Vagina (tissue), 2 donors: ENCODE measurements at regions not wholly inside any gene's neighbourhood (a gene's known extent, or its start where the extent isn't known, plus 50 kb on each side); places are given as distances from the start of the nearest gene placed in this dataset.

Experiments
- DNase-seq, 2 donors: peaks; one replicate each; pipeline ENCODE4 v3.0.0-alpha.2; 2017; ENCODE audit errors: extremely low spot score in 2 of 2
- H3K27ac ChIP-seq: fragments of 200-600 bp; sonication (generic); one replicate; pipeline ENCODE4 v1.5.1; 2019
- H3K27me3 ChIP-seq: fragments of 200-600 bp; sonication (generic); one replicate; pipeline ENCODE4 v1.5.1; 2019
- H3K36me3 ChIP-seq, 2 donors: fragments of 200-600 bp; sonication (generic); one replicate each; pipeline ENCODE4 v1.5.1; 2017 to 2019
- H3K4me1 ChIP-seq: fragments of 200-600 bp; sonication (generic); one replicate; pipeline ENCODE4 v1.5.1; 2019
- H3K4me3 ChIP-seq, 2 donors: fragments of 200-600 bp; sonication (generic); 1 replicate in 1 of 2; 2 replicates in 1 of 2; pipeline ENCODE4 v1.5.1; 2016 to 2019
- H3K9me3 ChIP-seq: fragments of 200-600 bp; sonication (generic); one replicate; pipeline ENCODE4 v1.5.1; 2019
- POLR2A ChIP-seq, 2 donors: fragments of 450-650 bp; IDR thresholded peaks; one replicate each; pipeline ENCODE4 v1.6.1; 2017; ENCODE audit warnings: antibody characterized with exemption in 2 of 2, mild to moderate bottlenecking in 2 of 2, moderate library complexity in 2 of 2
- POLR2AphosphoS5 ChIP-seq, 2 donors: sonication (generic); formaldehyde crosslinking; IDR thresholded peaks; one replicate each; pipeline ENCODE4 v1.9.0; 2017; ENCODE audit warnings: antibody characterized with exemption in 2 of 2, mild to moderate bottlenecking in 2 of 2, low read depth in 1 of 2; ENCODE audit not compliant: insufficient read depth in 1 of 2
- intact Hi-C: fragments of 100-400 bp; cut with DNase I; formaldehyde crosslinking; loops from one replicate; pipeline ENCODE4 v1.15.1; 2023
- TF ChIP-seq, protein P1 (sequence below), 3 experiments: fragments of 450-650 bp in 2 of 3; fragments of 200-600 bp in 1 of 3; sonication (generic) in 1 of 3; IDR thresholded peaks; one replicate each; pipeline ENCODE4 v1.5.1; 2017 to 2019; ENCODE audit warnings: antibody characterized with exemption in 3 of 3, mild to moderate bottlenecking in 2 of 3, moderate library complexity in 2 of 3

- Histone ChIP-seq H3K36me3 (no peaks in the 10 kb centered on the region), H3K9me3 (no peaks in the 10 kb centered on the region), H3K27me3 (no peaks in the 10 kb centered on the region), H3K4me1 (no peaks in the 10 kb centered on the region), H3K27ac (no peak overlapping the region), H3K4me3 (no peak overlapping the region)
- TF ChIP-seq POLR2A (IDR thresholded peaks at IDR 0.05) (no peak), POLR2AphosphoS5 (IDR thresholded peaks at IDR 0.05; ENCODE audit: insufficient read depth in 1 of 2, low read depth in 1 of 2) (no peak)
- TF ChIP-seq, protein P1, sequence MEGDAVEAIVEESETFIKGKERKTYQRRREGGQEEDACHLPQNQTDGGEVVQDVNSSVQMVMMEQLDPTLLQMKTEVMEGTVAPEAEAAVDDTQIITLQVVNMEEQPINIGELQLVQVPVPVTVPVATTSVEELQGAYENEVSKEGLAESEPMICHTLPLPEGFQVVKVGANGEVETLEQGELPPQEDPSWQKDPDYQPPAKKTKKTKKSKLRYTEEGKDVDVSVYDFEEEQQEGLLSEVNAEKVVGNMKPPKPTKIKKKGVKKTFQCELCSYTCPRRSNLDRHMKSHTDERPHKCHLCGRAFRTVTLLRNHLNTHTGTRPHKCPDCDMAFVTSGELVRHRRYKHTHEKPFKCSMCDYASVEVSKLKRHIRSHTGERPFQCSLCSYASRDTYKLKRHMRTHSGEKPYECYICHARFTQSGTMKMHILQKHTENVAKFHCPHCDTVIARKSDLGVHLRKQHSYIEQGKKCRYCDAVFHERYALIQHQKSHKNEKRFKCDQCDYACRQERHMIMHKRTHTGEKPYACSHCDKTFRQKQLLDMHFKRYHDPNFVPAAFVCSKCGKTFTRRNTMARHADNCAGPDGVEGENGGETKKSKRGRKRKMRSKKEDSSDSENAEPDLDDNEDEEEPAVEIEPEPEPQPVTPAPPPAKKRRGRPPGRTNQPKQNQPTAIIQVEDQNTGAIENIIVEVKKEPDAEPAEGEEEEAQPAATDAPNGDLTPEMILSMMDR (IDR thresholded peaks at IDR 0.05) = no peak
- DNase-seq = no peak
- intact Hi-C loops = no loop called here
Observed at GRCh38 chr2:239589270-239589825, 188.5 kb upstream of the HDAC4 start.

- Histone ChIP-seq H3K36me3 (no peaks in the 10 kb centered on the region), H3K27ac (no peak overlapping the region), H3K27me3 (no peaks in the 10 kb centered on the region), H3K9me3 (no peaks in the 10 kb centered on the region), H3K4me3 (no peak overlapping the region), H3K4me1 (no peaks in the 10 kb centered on the region)
- DNase-seq = no peak
- intact Hi-C loops = no loop called here
- TF ChIP-seq POLR2AphosphoS5 (IDR thresholded peaks at IDR 0.05; ENCODE audit: insufficient read depth in 1 of 2, low read depth in 1 of 2) (no peak), POLR2A (IDR thresholded peaks at IDR 0.05) (no peak)
- TF ChIP-seq, protein P1 (IDR thresholded peaks at IDR 0.05) = no peak
Observed at GRCh38 chr2:239588451-239589269, 187.8 kb upstream of the HDAC4 start.

DNA sequence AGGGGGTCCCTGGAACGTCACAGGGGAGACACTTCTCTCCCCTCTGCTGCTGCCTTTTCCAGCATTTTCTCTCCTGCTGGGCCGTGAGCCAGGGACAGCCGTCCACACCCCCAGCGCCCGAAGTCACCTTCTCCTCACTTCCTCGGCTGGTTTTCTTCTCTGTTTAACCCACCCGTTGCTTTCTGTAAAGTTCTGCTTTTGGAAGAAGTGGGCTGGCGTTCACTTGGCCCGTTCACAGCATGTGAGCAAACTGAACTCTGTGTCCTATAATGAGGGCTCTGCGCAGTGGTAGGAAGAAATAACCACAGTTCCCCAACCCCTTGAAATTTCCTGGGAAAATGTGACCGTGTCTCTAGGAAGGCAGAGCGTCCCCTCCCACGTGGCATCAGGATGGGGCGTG is 187.0 kb upstream of the HDAC4 start:
- Histone ChIP-seq H3K27ac (no peak overlapping the region), H3K27me3 (no peaks in the 10 kb centered on the region), H3K36me3 (no peaks in the 10 kb centered on the region), H3K9me3 (no peaks in the 10 kb centered on the region), H3K4me3 (no peak overlapping the region), H3K4me1 (no peaks in the 10 kb centered on the region)
- DNase-seq = no peak
- intact Hi-C loops = no loop called here
- TF ChIP-seq POLR2AphosphoS5 (IDR thresholded peaks at IDR 0.05; ENCODE audit: insufficient read depth in 1 of 2, low read depth in 1 of 2) (no peak), POLR2A (IDR thresholded peaks at IDR 0.05) (no peak)
- TF ChIP-seq, protein P1 (IDR thresholded peaks at IDR 0.05) = no peak

- intact Hi-C loops = no loop called here
- no peaks in the 10 kb centered on the region for H3K36me3 ChIP-seq
- no peak for TF ChIP-seq POLR2A (IDR thresholded peaks at IDR 0.05)
- TF ChIP-seq POLR2AphosphoS5 (IDR thresholded peaks at IDR 0.05; ENCODE audit: insufficient read depth in 1 of 2, low read depth in 1 of 2) = no peak
- TF ChIP-seq, protein P1 (IDR thresholded peaks at IDR 0.05) = no peak
- no peaks in the 10 kb centered on the region for H3K4me1 ChIP-seq
- no peak for DNase-seq
- no peak overlapping the region for H3K27ac ChIP-seq
- no peaks in the 10 kb centered on the region for H3K27me3 ChIP-seq
- no peak overlapping the region for H3K4me3 ChIP-seq
- no peaks in the 10 kb centered on the region for H3K9me3 ChIP-seq
Observed at GRCh38 chr2:239587311-239587731, 186.5 kb upstream of the HDAC4 start.
